ENCODE measurements at regions not wholly inside any gene's neighbourhood (a gene's known extent, or its start where the extent isn't known, plus 50 kb on each side); places are given as distances from the start of the nearest gene placed in this dataset.

GRCh38 chr3:70120357-70120966 lies 120.9 kb downstream of the SAMMSON start:
- peak; percentile 61 for DNase-seq (ENCODE audit: low spot score)

GRCh38 chr3:70127192-70127591 lies 127.7 kb downstream of the SAMMSON start:
- no peak for DNase-seq (ENCODE audit: low spot score)

DNA sequence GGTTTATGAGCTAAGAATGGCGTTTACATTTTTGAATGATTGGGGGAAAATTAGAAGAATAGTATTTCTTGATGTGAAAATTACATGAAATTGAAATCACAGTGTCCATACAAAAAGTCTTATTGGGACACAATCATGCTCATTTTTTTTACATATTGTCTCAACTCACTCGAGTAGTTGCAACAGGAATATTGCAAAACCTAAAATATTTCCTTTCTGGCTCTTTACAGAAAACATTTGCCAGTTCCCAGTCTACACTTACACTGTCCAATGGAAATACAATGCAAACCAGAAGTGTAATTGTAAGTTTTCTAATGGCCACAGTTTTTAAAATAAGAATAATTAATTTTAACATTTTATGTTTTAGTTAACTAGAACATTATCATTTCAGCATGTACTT lies 137.8 kb downstream of the SAMMSON start:
- DNase-seq (ENCODE audit: low spot score) = no peak

DNA sequence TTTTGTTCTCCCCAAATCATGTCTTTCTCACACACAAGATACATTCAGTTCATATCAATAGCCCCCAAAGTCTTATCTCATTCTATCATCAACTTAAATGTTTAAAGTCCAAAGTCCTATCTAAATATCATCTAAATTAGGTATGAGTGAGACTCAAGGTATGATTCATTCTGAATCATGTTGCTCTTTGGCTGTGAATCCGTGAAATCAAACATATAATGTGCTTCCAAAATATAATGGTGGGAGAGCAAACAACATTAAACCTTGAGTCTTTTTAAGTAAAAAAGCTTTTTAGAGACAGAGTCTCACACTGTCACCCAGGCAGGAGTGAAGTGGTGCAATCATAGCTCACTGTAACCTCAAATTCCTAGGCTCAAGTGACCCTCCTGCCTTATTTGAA lies 139.1 kb downstream of the SAMMSON start:
- DNase-seq (ENCODE audit: low spot score) = no peak

Data from hematopoietic multipotent progenitor cell treated with erythropoietin and hydrocortisone succinate and interleukin-3 and kit ligand, for 15 days (in vitro differentiated cells).